HG03280 (cell line): ENCODE measurements at regions not wholly inside any gene's neighbourhood (a gene's known extent, or its start where the extent isn't known, plus 50 kb on each side); places are given as distances from the start of the nearest gene placed in this dataset.

ENCODE experiments used
- ATAC-seq: cut with Tn5 transposase; IDR thresholded peaks from one replicate; pipeline ENCODE4 v1.9.1; 2021; ENCODE audit warnings: mild to moderate bottlenecking, moderate library complexity; ENCODE audit not compliant: unreplicated experiment

- no peak for ATAC-seq
Measured at GRCh38 chr2:129760669-129761068, 218.8 kb upstream of the RAB6C start.

DNA sequence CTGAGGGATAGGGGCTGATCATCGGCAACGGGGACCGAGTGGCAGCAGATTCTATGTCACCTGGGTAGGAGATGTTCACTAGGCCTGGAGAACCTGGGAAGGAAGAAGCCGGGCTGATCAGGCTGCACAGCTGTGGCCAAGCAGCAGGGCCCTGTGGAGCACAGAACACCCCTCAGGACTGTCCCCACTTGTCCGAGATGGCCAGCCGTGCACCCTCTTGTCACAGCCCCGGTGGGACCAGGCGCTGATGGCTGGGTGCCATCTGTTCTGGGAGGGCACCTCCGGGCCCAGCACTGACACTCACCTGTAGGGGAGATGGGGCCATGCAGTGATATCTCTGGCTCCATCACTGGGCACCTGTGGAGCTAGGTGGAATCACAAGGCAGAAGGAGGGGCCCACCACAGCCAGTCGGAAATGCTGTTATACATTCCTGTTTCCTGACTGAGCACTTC lies 217.9 kb upstream of the RAB6C start:
- no peak for ATAC-seq

DNA sequence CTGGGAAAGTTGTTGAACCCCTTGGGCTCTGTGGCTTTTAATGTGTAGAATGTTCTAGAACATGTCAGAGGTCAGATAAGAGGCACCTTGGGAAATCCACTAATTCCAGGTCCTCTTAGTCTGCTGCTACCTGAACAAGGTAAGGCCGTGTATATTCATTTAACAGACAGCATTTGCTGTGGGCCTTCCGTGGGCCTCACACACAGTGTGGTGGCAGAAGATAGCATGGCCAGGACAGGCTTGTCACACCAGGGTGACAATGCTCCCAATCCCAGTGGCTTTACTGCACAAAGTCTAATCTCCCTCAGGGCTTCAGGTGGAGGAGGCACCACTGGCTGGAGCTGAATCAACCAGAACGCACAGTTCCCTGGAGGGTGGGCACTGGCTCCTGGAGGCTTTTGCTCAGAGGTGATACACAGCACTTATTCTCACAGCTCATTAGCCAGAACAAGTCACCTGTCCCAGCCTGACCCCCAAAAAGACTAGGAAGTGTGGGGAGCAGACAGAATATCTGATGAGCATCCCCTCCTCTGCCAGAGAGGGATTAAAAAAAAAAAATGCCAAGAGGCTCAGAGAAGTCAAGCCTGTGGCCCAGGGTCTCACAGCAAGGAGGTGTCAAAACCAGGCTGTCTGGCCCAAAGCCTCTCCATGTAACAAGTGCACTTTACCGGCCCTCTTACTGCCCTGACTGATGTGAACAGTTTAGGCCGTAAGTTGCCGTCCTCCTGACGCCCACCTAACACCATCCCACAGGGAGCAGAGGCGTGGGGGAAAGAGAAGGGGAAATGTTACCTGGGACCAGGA lies 216.9 kb upstream of the RAB6C start:
- no peak for ATAC-seq

DNA sequence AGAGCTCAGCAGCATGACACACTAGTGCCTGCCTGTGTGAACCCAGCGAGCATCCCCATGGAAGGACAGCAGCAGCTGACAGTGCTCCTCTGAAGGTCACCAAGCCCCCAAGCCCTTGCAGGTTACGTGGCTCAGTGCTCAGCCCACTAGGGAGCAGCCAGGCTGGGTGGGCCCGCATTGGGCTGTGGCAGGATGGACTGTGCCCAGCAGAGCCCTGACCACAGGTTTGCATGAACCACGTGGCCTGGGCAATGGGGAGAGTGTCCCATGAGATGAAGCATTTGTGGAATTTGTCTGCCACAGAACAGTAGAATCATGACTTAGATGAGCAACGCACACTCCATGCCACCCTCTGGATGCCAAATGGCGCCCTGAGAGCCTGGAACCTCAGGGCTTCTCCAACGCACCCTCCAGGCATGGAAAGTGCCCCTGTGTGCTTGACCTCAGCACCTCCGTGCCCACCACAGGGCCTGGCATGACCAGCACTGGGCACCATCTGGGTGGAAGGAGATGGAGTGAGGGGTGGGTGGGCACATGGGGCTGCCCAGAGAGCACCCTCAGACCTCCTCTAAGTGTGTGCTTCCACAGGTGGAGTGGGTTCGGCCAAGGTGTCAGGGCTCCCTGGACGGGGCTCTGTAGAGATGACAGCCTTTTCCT lies 216.1 kb upstream of the RAB6C start:
- no peak for ATAC-seq

- ATAC-seq: no peak
Measured at GRCh38 chr2:129763966-129764365, 215.5 kb upstream of the RAB6C start.

GRCh38 chr2:129764376-129765325 lies 214.8 kb upstream of the RAB6C start:
- ATAC-seq: no peak

- no peak for ATAC-seq
Measured at GRCh38 chr2:129765326-129765677, 214.2 kb upstream of the RAB6C start.

GRCh38 chr2:129765678-129766351 lies 213.7 kb upstream of the RAB6C start:
- no peak for ATAC-seq

- ATAC-seq: no peak
Measured at GRCh38 chr2:129766374-129766993, 213.0 kb upstream of the RAB6C start.

DNA sequence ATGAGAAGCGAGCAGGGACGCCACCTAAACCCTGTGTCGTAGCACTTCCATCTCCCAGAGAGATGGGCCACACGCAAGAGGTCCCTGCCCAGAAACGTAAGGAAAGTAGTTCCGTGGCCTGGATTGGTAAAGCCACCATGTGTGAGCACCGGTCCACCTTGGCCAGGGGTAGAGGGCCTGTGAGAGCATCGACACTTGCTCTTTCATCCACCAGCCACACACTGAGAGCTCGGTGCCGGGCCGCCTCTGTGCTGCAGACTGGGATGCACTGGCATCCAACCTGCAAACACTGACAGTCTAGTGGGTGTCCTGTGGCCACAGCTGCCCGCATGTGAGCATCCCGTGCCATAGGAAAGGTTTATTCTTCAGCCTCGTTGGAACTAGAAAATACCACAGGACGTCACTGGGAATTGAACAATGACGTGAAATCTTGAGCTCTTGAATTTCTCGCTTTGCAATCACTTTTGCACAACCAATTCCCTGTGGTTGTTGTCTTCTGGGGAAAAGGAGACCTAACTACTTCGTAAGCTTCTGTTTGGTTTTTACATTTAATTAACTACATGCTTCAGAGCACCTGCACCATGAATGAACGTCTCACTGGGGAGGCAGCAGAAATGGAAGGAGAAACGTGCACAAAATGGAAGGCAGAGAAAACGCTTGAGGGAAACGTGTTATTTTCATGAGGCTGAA lies 212.0 kb upstream of the RAB6C start:
- no peak for ATAC-seq

DNA sequence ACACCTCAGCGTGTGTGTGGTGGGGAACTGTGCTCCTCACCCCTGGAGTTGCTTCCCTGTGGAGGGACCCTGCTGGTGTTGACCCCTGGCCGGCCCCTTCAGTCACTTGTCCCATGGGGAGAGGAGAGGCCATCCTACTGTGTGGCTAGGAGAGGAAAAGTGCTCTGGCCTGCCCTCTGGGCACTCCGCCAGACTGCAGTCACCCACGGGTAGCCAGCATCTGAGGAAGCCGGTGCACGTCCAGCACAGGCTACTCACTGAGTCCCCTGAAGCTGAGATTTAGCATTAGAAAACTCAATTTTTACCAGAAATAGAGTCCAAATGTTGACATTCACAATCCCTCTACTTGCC lies 211.5 kb upstream of the RAB6C start:
- no peak for ATAC-seq

DNA sequence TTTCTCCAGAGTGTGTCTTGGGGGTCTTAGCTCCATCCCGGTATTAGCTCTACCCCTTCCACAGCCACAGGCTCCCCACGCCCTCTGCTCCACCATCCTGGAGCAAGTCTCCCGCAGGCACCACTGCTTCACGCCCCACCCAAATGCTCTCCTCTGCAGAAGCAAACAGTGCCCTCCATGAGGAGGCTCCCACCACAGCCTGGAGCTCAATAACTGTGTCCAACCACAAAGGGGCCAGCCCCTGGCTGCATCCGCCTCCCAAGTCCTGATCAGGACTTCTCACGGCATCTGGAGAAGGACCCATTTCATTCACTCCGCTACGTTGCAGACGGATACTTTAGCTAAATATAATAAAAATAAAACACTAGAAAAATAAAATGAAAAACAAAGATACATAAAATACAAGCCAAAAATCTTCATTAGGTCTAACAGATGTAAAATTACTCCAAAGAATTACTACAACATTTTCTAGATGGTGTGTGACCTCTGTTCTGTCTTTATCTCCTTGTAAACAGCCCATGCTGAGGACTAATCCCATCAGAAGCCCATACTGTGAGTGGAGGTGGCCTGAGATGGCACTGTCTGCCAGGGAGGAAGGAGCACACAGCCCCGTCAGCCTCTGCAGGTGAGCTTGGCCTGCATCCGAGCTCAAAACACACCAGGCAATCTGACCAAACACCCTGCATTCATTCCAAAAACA lies 210.8 kb upstream of the RAB6C start:
- no peak for ATAC-seq

- no peak for ATAC-seq
Measured at GRCh38 chr2:129769185-129769991, 210.1 kb upstream of the RAB6C start.

DNA sequence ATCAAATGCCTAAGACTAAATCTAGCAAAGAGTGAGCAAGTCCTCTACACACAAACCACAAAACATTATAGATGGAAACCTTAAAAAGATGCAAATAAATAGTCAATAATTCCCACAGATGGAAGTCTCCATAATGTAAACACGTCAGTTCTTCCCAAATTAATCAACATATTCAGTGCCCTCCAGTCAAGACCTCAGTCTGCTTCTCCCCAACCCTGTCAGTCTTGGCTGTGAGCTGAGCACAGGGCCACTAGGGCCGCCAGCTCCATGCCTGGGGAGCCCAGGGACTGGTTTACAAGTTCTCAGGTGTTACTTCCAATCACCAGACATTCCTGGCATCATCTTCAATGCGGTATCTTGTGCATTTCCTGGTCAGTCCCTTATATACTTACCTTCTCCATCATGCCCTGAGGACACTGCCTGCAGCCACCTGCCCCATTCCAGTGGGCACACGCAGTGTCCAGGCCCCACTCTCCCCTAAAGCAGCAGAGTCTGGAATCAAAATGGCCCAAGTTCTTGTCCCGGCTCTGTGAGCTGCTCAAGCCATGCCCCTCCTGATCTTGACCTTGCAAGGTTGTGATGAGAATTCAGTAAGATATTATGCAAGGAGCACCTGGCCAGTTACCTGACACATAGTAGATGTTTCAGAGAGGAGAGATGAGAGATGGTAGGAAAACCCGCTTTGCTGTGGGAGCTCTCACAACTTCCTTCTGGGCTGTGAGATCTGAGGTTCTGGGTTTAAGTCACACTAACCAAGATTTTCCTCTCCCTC lies 207.9 kb upstream of the RAB6C start:
- no peak for ATAC-seq

DNA sequence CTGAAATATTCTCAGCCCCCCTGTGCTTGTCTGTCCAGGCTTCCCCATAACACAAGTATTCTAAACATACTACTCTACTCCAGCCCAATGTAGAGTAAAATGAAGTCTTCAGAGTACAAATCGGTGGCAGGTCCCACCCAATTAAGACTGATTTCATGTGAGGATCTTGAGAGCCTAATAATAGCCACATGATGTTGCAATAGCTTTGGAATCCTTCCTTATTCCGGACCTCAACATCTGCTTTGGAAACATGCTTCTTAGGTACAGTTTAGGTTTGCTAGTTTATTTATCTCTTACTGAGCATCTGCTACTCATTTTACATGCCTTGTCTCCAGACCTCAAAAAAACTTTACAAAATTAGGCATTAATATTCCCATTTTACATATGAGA lies 207.3 kb upstream of the RAB6C start:
- ATAC-seq: no peak

- no peak for ATAC-seq
Measured at GRCh38 chr2:129775952-129776653, 203.4 kb upstream of the RAB6C start.

DNA sequence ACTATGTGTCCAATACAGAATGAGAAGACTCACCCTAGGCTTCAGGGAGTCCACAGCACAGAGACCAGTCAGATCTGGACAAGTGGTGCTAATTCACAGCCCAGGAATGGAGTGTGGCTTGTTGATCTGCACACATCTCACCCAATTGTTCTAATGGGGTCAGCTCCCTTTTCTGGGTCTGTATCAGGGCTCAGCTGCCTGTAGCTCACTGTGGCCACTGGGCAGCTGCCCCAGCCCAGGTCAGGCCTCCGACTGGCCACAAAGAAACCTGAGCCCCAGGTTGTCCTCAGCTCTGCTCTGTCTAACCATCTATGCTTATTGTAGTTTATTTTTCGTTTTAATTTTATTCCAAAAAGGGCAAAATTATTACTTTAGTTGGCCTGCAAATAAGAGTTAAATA lies 202.3 kb upstream of the RAB6C start:
- no peak for ATAC-seq
